Prostate gland (tissue), 2 donors: ENCODE measurements at regions not wholly inside any gene's neighbourhood (a gene's known extent, or its start where the extent isn't known, plus 50 kb on each side); places are given as distances from the start of the nearest gene placed in this dataset.

Experiments used
- POLR2A ChIP-seq: fragments of 450-650 bp; IDR thresholded peaks from one replicate; pipeline ENCODE4 v1.6.1; 2016; ENCODE audit warnings: antibody characterized with exemption, mild to moderate bottlenecking
- POLR2AphosphoS5 ChIP-seq: sonication (generic); formaldehyde crosslinking; IDR thresholded peaks from one replicate; pipeline ENCODE4 v1.6.1; 2017; ENCODE audit warnings: antibody characterized with exemption
- TF ChIP-seq, protein P1 (sequence below), 4 experiments: fragments of 200-600 bp in 2 of 4; fragments of 450-650 bp in 2 of 4; sonication (generic) in 2 of 4; IDR thresholded peaks; 1 replicate in 3 of 4; 2 replicates in 1 of 4; pipeline ENCODE4 v1.5.1; 2016 to 2019; ENCODE audit warnings: antibody characterized with exemption in 4 of 4, mild to moderate bottlenecking in 2 of 4, moderate library complexity in 2 of 4

- TF ChIP-seq, protein P1, sequence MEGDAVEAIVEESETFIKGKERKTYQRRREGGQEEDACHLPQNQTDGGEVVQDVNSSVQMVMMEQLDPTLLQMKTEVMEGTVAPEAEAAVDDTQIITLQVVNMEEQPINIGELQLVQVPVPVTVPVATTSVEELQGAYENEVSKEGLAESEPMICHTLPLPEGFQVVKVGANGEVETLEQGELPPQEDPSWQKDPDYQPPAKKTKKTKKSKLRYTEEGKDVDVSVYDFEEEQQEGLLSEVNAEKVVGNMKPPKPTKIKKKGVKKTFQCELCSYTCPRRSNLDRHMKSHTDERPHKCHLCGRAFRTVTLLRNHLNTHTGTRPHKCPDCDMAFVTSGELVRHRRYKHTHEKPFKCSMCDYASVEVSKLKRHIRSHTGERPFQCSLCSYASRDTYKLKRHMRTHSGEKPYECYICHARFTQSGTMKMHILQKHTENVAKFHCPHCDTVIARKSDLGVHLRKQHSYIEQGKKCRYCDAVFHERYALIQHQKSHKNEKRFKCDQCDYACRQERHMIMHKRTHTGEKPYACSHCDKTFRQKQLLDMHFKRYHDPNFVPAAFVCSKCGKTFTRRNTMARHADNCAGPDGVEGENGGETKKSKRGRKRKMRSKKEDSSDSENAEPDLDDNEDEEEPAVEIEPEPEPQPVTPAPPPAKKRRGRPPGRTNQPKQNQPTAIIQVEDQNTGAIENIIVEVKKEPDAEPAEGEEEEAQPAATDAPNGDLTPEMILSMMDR (IDR thresholded peaks at IDR 0.05) = no peak
- TF ChIP-seq POLR2A (no peak), POLR2AphosphoS5 (no peak)
These were observed 266.7 kb downstream of the CSNK1G3 start for GRCh38 chr5:123778641-123779040.
